GM12892 (cell line): ENCODE measurements at regions not wholly inside any gene's neighbourhood (a gene's known extent, or its start where the extent isn't known, plus 50 kb on each side); places are given as distances from the start of the nearest gene placed in this dataset.
"Not testable (repeated sequence)": the region's sequence is repeated elsewhere in the genome, so short reads cannot be mapped to it uniquely, and the experiment has no call there.

Source experiments
- DNase-seq: peaks from one replicate; pipeline ENCODE4 v3.0.0; 2011; ENCODE audit not compliant: insufficient read length
- FAIRE-seq: peaks from 2 replicates; lab custom pipeline; 2011; peaks lifted over from hg19 to GRCh38; lab: Jason Lieb, UNC
- POLR2A ChIP-seq: IDR thresholded peaks from 2 replicates; pipeline ENCODE4 v1.6.1; 2011; ENCODE audit warnings: low read depth, low read length, control low read depth
- POLR2AphosphoS5 ChIP-seq: IDR thresholded peaks from 2 replicates; pipeline ENCODE4 v1.6.1; 2011; ENCODE audit warnings: low read depth, low read length, control low read depth
- TAF1 ChIP-seq: IDR thresholded peaks from 2 replicates; pipeline ENCODE4 v1.6.1; 2011; ENCODE audit warnings: low read depth, mild to moderate bottlenecking, control low read depth, low read length, borderline replicate concordance

DNA sequence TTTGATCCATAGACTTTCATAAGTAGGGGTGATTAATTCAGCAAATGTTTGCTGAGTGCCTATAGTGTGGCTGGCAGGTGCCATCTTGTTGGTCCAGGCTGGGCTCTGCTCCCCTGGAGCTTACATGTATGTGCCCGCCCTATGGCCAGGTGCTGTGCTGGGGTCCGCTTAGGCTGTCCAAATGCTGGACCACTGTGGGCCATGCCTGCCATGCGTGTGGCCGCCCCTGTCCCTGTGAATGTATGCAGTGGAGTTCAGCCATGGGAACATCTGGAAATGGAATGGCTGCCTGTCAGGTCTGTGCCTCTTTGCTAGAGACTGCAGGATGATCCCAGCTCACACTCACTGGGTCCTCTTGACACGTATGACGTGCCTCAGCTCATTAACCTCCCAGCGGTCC lies 594.6 kb downstream of the TBC1D22A start:
- DNase-seq (no peak), FAIRE-seq (no peak)
- no peak for TF ChIP-seq POLR2A
- TF ChIP-seq TAF1: no peak
- TF ChIP-seq POLR2AphosphoS5: no peak

DNA sequence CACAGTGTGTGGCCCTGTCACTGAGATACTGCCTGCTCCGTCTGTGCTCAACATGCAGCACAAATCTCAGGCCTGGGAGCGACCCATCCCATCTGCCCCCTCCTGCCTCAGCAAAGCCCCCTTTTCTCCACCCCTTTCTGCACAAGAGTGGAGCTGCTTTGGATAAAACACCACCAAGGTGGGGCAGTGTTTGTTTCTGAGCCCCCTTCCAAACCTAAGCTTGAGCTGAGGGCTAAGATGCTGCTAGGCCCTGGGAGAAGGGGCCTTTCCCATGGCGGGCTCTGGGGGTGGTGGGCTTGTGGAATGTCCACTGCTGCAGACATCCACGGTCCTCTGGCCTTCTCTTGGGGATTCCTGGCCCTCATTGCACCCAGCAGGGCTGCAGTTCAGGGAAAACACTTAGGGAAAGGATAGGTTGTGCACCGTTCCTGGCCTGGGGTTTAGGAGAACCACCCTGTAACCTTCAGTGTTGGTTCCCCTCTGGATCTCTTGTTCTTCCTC lies 594.1 kb downstream of the TBC1D22A start:
- FAIRE-seq: no peak
- TF ChIP-seq POLR2A (no peak), POLR2AphosphoS5 (no peak), TAF1 (no peak)
- DNase-seq: no peak

DNA sequence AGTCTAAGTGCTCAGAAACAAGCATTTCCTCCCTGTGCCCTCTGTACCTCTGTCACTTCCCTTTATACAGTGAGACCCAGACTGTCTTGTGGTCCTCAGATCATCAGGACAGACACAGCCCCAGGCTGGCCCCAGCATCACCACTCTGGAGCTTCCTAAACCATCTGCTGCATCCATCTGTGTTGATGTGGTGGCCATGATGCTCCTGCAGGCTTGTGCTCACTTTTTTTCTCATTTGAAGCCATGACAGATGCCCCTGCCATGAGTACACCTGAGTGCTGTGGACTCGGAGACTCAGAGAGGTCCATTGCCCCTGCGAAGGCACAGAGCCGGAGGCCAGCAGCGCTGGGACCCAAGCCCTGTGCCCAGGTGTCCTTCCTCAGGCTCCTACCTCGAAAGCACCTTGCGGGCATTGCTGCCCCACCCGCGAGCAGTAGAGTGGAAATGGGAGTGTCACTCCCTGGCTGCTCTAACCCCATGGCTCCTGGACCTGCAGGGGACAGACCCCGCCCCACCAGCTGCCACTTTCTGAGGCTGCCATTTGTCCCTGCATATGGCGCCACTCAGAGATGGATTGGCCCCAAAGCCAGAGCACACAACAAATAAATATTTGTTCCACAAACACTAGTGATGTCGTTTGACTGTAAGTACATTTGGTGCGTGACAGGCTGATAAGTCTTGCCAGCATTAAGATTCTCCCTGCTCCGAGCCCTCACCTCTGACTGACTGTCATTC lies 593.5 kb downstream of the TBC1D22A start:
- no peak for DNase-seq
- FAIRE-seq: no peak

DNA sequence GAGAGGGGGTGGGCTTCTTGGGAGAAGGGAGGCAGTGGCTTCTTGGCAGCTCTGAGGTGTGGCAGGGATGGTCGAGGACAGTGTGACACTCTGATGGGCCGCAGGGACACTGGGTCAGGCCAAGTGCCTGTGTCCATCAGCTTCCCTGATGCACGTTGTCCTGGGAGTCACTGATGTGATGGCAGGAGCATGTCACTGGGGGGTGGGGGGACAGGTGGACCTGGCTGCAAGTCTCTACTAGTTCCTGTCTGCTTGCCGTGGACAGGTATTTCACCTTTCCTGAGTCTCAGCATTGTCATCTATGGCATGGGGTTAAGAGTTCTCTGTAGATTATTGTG lies 592.9 kb downstream of the TBC1D22A start:
- no peak for TF ChIP-seq TAF1
- no peak for DNase-seq
- no peak for FAIRE-seq

More for the DNA sequence above, 593.5 kb downstream of the TBC1D22A start:
- no peak for TF ChIP-seq POLR2AphosphoS5
- TF ChIP-seq POLR2A: no peak
- TF ChIP-seq TAF1: no peak

DNA sequence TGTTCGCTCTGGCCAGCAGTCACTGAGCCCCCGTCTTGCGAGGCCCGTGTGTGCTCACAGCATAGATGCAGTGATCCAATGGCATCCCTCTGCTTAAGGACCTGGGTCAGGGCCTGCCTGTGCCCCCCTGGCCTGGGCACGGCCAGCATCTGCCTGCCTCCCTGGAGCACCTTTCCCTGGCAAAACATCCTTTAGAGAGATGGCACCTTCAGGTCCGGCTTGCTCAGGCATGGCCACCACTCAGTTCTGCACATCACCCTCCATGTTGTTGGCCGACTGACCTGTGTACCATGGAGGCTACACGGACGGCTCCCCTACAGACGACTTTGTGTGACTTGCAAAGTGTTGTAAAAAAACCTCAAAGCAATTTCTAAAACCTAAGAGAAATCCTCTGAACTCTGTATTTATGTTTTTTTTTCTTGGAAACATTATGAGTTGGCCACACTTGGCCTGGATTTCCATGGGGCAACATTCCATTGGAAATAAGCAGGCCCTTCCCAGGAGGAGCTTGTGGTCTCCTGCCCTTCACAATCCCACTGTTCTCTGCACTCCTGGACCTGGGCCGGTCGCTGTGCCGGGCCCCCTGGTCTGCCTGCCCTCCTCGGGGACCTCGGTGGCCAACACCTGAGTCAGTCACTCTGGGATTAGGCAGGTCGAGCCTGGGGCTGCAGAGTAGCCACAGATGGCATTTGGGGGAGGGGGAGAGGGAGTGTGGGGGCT lies 592.4 kb downstream of the TBC1D22A start:
- no peak for DNase-seq
- FAIRE-seq: no peak
- TF ChIP-seq POLR2AphosphoS5 (no peak), POLR2A (no peak), TAF1 (no peak)

DNA sequence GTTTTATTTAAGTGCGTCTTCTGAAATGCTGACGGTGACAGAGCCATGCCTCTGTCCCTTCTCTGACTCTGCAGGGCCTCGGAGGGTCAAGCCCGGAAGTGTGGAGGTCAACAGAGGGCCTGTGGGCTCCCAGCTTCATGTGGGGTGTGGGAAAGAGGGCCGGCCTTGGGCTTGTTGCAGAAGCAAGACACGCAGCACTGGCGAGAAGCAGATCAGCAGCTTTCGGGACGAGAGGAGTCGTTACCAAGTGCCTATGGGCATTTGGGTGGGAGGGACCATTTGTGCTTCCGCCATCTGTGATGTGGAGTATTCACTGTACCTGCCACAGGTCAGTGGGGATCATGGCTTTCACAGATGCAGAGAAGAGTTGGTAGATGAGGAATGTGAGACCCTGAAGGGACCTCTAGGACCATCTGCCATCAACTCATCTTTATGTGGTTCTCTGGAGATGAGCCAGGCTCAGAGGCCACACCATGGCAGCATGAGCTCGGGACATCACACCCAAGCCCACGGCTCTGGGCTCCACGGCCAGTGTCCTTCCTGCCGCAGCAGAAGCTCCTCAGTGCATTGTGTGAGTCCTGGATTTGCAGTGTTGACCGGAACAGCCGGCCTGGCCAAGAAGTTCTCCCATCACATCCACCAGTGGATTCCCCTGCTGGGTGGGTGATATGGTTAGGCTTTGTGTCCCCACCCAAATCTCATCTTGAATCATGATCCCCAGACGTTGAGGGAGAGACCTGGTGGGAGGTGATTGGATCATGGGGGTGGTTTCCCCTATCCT lies 590.7 kb downstream of the TBC1D22A start:
- TF ChIP-seq POLR2AphosphoS5: no peak
- TF ChIP-seq POLR2A: no peak
- TF ChIP-seq TAF1: no peak
- DNase-seq: no peak
- FAIRE-seq: no peak

DNA sequence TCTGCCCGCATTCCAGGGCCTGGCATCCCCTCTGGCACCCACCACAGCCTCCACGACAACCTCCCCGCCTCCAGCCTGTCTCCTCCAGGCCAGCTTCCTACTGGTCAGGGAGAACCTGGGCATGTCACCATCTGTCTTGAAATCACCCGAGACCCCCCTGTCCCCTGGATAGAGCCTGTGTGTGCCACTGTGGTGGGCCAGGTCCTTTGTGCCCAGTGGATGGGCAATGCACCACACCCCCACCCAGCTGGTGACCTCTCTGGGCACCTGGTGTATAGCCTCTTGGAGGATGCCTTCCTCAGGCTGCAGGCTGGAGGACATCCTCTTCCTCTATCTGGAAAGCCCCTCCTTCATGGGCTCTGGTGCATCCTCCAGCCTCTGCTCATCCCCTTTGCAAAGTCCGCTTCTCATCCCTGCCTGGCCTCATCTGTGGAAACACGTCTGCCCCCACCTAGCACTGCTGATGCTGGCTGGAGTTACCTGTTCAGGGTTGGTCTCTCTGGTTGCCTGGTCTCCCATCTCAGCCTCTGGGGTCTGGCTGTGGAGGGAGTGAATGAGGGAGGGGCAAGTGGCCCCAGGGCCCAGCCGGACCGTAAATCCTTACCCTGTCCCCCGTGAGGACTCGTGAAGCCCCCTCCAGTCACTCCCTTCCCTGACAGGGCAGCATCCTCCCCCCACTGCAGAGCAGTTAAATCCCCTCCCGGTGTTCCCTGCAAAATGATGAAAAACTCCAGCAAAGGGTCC lies 589.6 kb downstream of the TBC1D22A start:
- no peak for FAIRE-seq
- no peak for DNase-seq
- TF ChIP-seq POLR2A (no peak), POLR2AphosphoS5 (no peak), TAF1 (no peak)

DNA sequence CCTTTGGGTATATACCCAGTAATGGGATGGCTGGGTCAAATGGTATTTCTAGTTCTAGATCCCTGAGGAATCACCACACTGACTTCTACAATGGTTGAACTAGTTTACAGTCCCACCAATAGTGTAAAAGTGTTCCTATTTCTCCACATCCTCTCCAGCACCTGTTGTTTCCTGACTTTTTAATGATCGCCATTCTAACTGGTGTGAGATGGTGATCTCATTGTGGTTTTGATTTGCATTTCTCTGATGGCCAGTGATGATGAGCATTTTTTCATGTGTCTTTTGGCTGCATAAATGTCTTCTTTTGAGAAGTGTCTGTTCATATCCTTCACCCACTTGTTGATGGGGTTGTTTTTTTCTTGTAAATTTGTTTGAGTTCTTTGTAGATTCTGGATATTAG lies 583.8 kb downstream of the TBC1D22A start:
- FAIRE-seq, DNase-seq: not testable (repeated sequence)

DNA sequence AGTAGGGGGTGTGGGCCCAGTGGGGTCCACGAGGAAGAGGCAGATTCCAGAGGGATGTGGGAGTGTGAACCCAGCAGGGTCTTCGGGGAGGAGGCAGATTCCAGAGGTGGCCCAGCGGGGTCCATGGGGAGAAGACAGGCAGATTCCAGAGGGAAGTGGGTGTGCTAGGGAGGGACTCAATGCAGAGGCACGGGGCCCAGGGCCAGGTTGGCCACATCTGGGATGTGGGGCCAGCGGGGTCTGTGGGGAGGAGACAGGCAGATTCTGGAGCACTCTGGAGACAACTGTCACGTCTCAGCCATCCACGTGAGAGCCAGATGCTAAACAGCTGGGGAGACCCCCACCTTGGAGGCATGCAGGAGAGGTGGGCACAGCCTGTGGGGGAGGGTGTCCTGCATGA lies 582.6 kb downstream of the TBC1D22A start:
- FAIRE-seq (no peak), DNase-seq (no peak)
- TF ChIP-seq POLR2AphosphoS5: no peak
- TF ChIP-seq TAF1: no peak
- no peak for TF ChIP-seq POLR2A

DNA sequence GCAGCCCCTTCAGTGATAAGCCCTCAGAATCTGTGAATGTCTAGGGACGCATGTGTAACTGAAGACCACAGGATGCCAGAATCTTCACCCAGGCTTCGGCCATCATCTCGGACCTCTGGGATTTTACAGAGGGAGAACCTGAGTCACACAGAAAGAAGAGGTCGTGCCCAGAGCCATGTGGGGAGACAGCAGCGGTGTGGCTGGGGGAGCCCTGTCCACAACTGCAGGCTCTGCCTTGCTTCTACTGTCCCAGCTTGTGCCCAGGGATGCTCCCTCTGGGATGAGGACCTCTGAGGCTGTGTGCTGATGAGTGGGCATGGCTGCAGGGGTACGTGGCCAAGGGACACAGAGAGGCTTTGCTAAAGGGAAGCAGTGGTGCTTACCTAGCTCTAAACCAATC lies 582.0 kb downstream of the TBC1D22A start:
- DNase-seq (no peak), FAIRE-seq (no peak)
- no peak for TF ChIP-seq POLR2AphosphoS5
- TF ChIP-seq TAF1: no peak
- no peak for TF ChIP-seq POLR2A

DNA sequence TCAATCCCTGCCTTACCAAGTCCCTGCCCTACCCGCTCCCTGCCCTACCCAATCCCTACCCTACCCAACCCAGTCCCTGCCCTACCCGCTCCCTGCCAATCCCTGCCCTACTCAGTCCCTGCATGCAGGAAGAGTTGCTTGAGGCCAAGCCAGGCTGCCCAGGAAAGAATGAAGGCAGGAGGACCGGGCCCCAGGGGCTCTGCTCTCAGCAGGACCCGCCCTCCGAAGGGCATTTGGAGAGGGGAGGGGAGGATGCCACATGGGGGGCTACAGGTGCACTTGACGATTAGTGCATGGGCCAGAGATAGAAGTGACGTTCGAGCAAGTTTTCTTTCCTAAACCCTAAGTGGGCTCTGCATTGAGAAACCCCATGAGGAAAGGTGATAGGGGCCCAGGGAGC lies 581.2 kb downstream of the TBC1D22A start:
- TF ChIP-seq POLR2A: no peak
- no peak for TF ChIP-seq POLR2AphosphoS5
- no peak for TF ChIP-seq TAF1
- no peak for DNase-seq
- FAIRE-seq: no peak
